Fibroblast of skin of right quadriceps (primary cell): ENCODE measurements at regions not wholly inside any gene's neighbourhood (a gene's known extent, or its start where the extent isn't known, plus 50 kb on each side); places are given as distances from the start of the nearest gene placed in this dataset.

ENCODE experiments used
- DNase-seq: peaks from one replicate; pipeline ENCODE4 v3.0.0-alpha.2; 2013

- DNase-seq, result no peak
These were observed 858.3 kb upstream of the TMPRSS15 start for GRCh38 chr21:19261731-19262376.

GRCh38 chr21:19266636-19267035, 863.1 kb upstream of the TMPRSS15 start:
- DNase-seq, result no peak

GRCh38 chr21:19268686-19269085, 865.1 kb upstream of the TMPRSS15 start:
- DNase-seq, result no peak

- DNase-seq, result no peak
These were observed 871.5 kb upstream of the TMPRSS15 start for GRCh38 chr21:19275065-19275464.

- DNase-seq, result no peak
These were observed 873.1 kb upstream of the TMPRSS15 start for GRCh38 chr21:19276665-19277064.

- DNase-seq, result no peak
These were observed 883.3 kb upstream of the TMPRSS15 start for GRCh38 chr21:19286876-19287275.

- no peak for DNase-seq
These were observed 886.7 kb upstream of the TMPRSS15 start for GRCh38 chr21:19290328-19290727.

- DNase-seq, result no peak
These were observed 916.7 kb upstream of the TMPRSS15 start for GRCh38 chr21:19320291-19320690.

GRCh38 chr21:19321688-19322087, 918.1 kb upstream of the TMPRSS15 start:
- no peak for DNase-seq

GRCh38 chr21:19322360-19322759, 918.8 kb upstream of the TMPRSS15 start:
- no peak for DNase-seq

- DNase-seq, result no peak
These were observed 923.1 kb upstream of the TMPRSS15 start for GRCh38 chr21:19326531-19327319.

GRCh38 chr21:19328954-19329353, 925.4 kb upstream of the TMPRSS15 start:
- DNase-seq, result no peak

- no peak for DNase-seq
These were observed 936.7 kb upstream of the TMPRSS15 start for GRCh38 chr21:19340303-19340702.

GRCh38 chr21:19340954-19341353, 937.4 kb upstream of the TMPRSS15 start:
- DNase-seq, result no peak

- no peak for DNase-seq
These were observed 940.1 kb upstream of the TMPRSS15 start for GRCh38 chr21:19343711-19344110.

- DNase-seq, result no peak
These were observed 946.7 kb upstream of the TMPRSS15 start for GRCh38 chr21:19350286-19350685.

- DNase-seq, result no peak
These were observed 949.7 kb upstream of the TMPRSS15 start for GRCh38 chr21:19353256-19353655.

GRCh38 chr21:19368944-19369343, 965.4 kb upstream of the TMPRSS15 start:
- DNase-seq, result no peak

- DNase-seq, result no peak
These were observed 988.8 kb upstream of the TMPRSS15 start for GRCh38 chr21:19392390-19392789.

GRCh38 chr21:19400223-19400770, 996.7 kb upstream of the TMPRSS15 start:
- DNase-seq, result no peak

GRCh38 chr21:19402870-19403269, 999.3 kb upstream of the TMPRSS15 start:
- no peak for DNase-seq

GRCh38 chr21:19405326-19405725, 1001.7 kb upstream of the TMPRSS15 start:
- no peak for DNase-seq

- DNase-seq, result no peak
These were observed 1017.0 kb upstream of the TMPRSS15 start for GRCh38 chr21:19420565-19420964.

GRCh38 chr21:19433623-19434022, 1030.0 kb upstream of the TMPRSS15 start:
- DNase-seq, result no peak
